ENCODE measurements at regions not wholly inside any gene's neighbourhood (a gene's known extent, or its start where the extent isn't known, plus 50 kb on each side); places are given as distances from the start of the nearest gene placed in this dataset.
"Not testable (repeated sequence)": the region's sequence is repeated elsewhere in the genome, so short reads cannot be mapped to it uniquely, and the experiment has no call there.

GRCh38 chr14:44609201-44609600, 102.1 kb upstream of the FSCB start:
- no peak for TF ChIP-seq POLR2A (IDR thresholded peaks at IDR 0.05; ENCODE audit: low read depth, low read length)
- TF ChIP-seq TAF1 (IDR thresholded peaks at IDR 0.05; ENCODE audit: borderline replicate concordance, low read depth, low read length) = no peak
- TF ChIP-seq POLR2AphosphoS5 (IDR thresholded peaks at IDR 0.05; ENCODE audit: low read depth, low read length) = no peak
- no peak for DNase-seq (ENCODE audit: insufficient read length)
- no peak for FAIRE-seq

- TF ChIP-seq TAF1 (IDR thresholded peaks at IDR 0.05; ENCODE audit: borderline replicate concordance, low read depth, low read length) = no peak
- no peak for TF ChIP-seq POLR2A (IDR thresholded peaks at IDR 0.05; ENCODE audit: low read depth, low read length)
- TF ChIP-seq POLR2AphosphoS5 (IDR thresholded peaks at IDR 0.05; ENCODE audit: low read depth, low read length) = no peak
- DNase-seq (ENCODE audit: insufficient read length) = no peak
- no peak for FAIRE-seq
These were observed 100.6 kb upstream of the FSCB start for GRCh38 chr14:44607701-44608100.

GRCh38 chr14:44606576-44606975, 99.5 kb upstream of the FSCB start:
- FAIRE-seq (no peak), DNase-seq (ENCODE audit: insufficient read length) (no peak)
- TF ChIP-seq POLR2A (IDR thresholded peaks at IDR 0.05; ENCODE audit: low read depth, low read length) (no peak), POLR2AphosphoS5 (IDR thresholded peaks at IDR 0.05; ENCODE audit: low read depth, low read length) (no peak), TAF1 (IDR thresholded peaks at IDR 0.05; ENCODE audit: borderline replicate concordance, low read depth, low read length) (no peak)

GRCh38 chr14:44601266-44601665, 94.2 kb upstream of the FSCB start:
- FAIRE-seq; DNase-seq (ENCODE audit: insufficient read length): not testable (repeated sequence)

GRCh38 chr14:44589180-44589579, 82.1 kb upstream of the FSCB start:
- no peak for DNase-seq (ENCODE audit: insufficient read length)
- TF ChIP-seq POLR2AphosphoS5 (IDR thresholded peaks at IDR 0.05; ENCODE audit: low read depth, low read length) = no peak
- TF ChIP-seq TAF1 (IDR thresholded peaks at IDR 0.05; ENCODE audit: borderline replicate concordance, low read depth, low read length) = no peak
- TF ChIP-seq POLR2A (IDR thresholded peaks at IDR 0.05; ENCODE audit: low read depth, low read length) = no peak
- FAIRE-seq = no peak

GRCh38 chr14:44586910-44587309, 79.8 kb upstream of the FSCB start:
- no peak for FAIRE-seq
- DNase-seq (ENCODE audit: insufficient read length) = no peak
- TF ChIP-seq POLR2AphosphoS5 (IDR thresholded peaks at IDR 0.05; ENCODE audit: low read depth, low read length) = no peak
- no peak for TF ChIP-seq TAF1 (IDR thresholded peaks at IDR 0.05; ENCODE audit: borderline replicate concordance, low read depth, low read length)
- no peak for TF ChIP-seq POLR2A (IDR thresholded peaks at IDR 0.05; ENCODE audit: low read depth, low read length)

GRCh38 chr14:44576356-44576755, 69.3 kb upstream of the FSCB start:
- DNase-seq (ENCODE audit: insufficient read length) (no peak), FAIRE-seq (no peak)
- TF ChIP-seq TAF1 (IDR thresholded peaks at IDR 0.05; ENCODE audit: borderline replicate concordance, low read depth, low read length) (no peak), POLR2A (IDR thresholded peaks at IDR 0.05; ENCODE audit: low read depth, low read length) (no peak), POLR2AphosphoS5 (IDR thresholded peaks at IDR 0.05; ENCODE audit: low read depth, low read length) (no peak)

- FAIRE-seq (no peak), DNase-seq (ENCODE audit: insufficient read length) (no peak)
- TF ChIP-seq TAF1 (IDR thresholded peaks at IDR 0.05; ENCODE audit: borderline replicate concordance, low read depth, low read length) (no peak), POLR2A (IDR thresholded peaks at IDR 0.05; ENCODE audit: low read depth, low read length) (no peak), POLR2AphosphoS5 (IDR thresholded peaks at IDR 0.05; ENCODE audit: low read depth, low read length) (no peak)
These were observed 60.9 kb upstream of the FSCB start for GRCh38 chr14:44567997-44568396.

- FAIRE-seq (no peak), DNase-seq (ENCODE audit: insufficient read length) (no peak)
- TF ChIP-seq TAF1 (IDR thresholded peaks at IDR 0.05; ENCODE audit: borderline replicate concordance, low read depth, low read length) (no peak), POLR2A (IDR thresholded peaks at IDR 0.05; ENCODE audit: low read depth, low read length) (no peak), POLR2AphosphoS5 (IDR thresholded peaks at IDR 0.05; ENCODE audit: low read depth, low read length) (no peak)
These were observed 58.9 kb upstream of the FSCB start for GRCh38 chr14:44565968-44566367.

- TF ChIP-seq POLR2AphosphoS5 (IDR thresholded peaks at IDR 0.05; ENCODE audit: low read depth, low read length) = no peak
- FAIRE-seq = no peak
- DNase-seq (ENCODE audit: insufficient read length) = no peak
These were observed 57.8 kb upstream of the FSCB start for GRCh38 chr14:44564908-44565307.
